HFFc6 (cell line): ENCODE measurements at regions not wholly inside any gene's neighbourhood (a gene's known extent, or its start where the extent isn't known, plus 50 kb on each side); places are given as distances from the start of the nearest gene placed in this dataset.

ENCODE experiments used
- DNase-seq: peaks from one replicate; pipeline ENCODE4 v3.0.0-alpha.2; 2018
- H3K27ac Mint-ChIP-seq: 2 replicates; pipeline ENCODE4 v1.8.0; 2020; ENCODE audit warnings: mild to moderate bottlenecking, mixed read lengths
- H3K27me3 Mint-ChIP-seq: 2 replicates; pipeline ENCODE4 v1.8.0; 2021; ENCODE audit warnings: mild to moderate bottlenecking, moderate library complexity, mixed read lengths; ENCODE audit not compliant: insufficient read depth
- H3K36me3 Mint-ChIP-seq: 2 replicates; pipeline ENCODE4 v1.8.0; 2021; ENCODE audit warnings: low read depth, mixed read lengths
- H3K4me1 Mint-ChIP-seq: 2 replicates; pipeline ENCODE4 v1.8.0; 2020; ENCODE audit warnings: low read depth, mixed read lengths
- H3K4me3 Mint-ChIP-seq: 2 replicates; pipeline ENCODE4 v1.8.0; 2020; ENCODE audit warnings: mild to moderate bottlenecking, moderate library complexity, mixed read lengths
- H3K9me3 Mint-ChIP-seq: 2 replicates; pipeline ENCODE4 v1.8.0; 2020; ENCODE audit warnings: mild to moderate bottlenecking, mixed read lengths
- CTCF ChIP-seq: fragments of 200-600 bp; sonication (generic); IDR thresholded peaks from 2 replicates; pipeline ENCODE4 v1.5.0; 2021; ENCODE audit warnings: antibody characterized with exemption, mild to moderate bottlenecking

GRCh38 chr20:24211972-24212371 lies 223.4 kb upstream of the GGTLC1 start:
- Mint-ChIP-seq H3K9me3 (peaks cover 18% of the 10 kb centered on the region), H3K4me3 (no peak overlapping the region), H3K36me3 (peaks cover 12% of the 10 kb centered on the region; the same call in 1 of the 2 replicates), H3K4me1 (no peaks in the 10 kb centered on the region), H3K27me3 (peaks cover 4% of the 10 kb centered on the region), H3K27ac (no peak overlapping the region)
- DNase-seq = no peak
- TF ChIP-seq CTCF = no peak

- Mint-ChIP-seq H3K4me3 (no peak overlapping the region), H3K36me3 (peaks cover 12% of the 10 kb centered on the region; the same call in 1 of the 2 replicates), H3K4me1 (no peaks in the 10 kb centered on the region), H3K27me3 (peaks cover 6% of the 10 kb centered on the region), H3K9me3 (peaks cover 18% of the 10 kb centered on the region), H3K27ac (no peak overlapping the region)
- no peak for TF ChIP-seq CTCF
- no peak for DNase-seq
These were observed 221.8 kb upstream of the GGTLC1 start for GRCh38 chr20:24210356-24210755.

- TF ChIP-seq CTCF = no peak
- Mint-ChIP-seq H3K4me3 (no peak overlapping the region), H3K27me3 (peaks cover 7% of the 10 kb centered on the region; the same call in 1 of the 2 replicates), H3K27ac (no peak overlapping the region), H3K36me3 (peaks cover 12% of the 10 kb centered on the region; the same call in 1 of the 2 replicates), H3K4me1 (no peaks in the 10 kb centered on the region), H3K9me3 (peaks cover 18% of the 10 kb centered on the region)
- DNase-seq = no peak
These were observed 220.1 kb upstream of the GGTLC1 start for GRCh38 chr20:24208652-24209051.

GRCh38 chr20:24207803-24208300 lies 219.3 kb upstream of the GGTLC1 start:
- no peak for DNase-seq
- Mint-ChIP-seq H3K4me3 (no peak overlapping the region), H3K27ac (no peak overlapping the region), H3K36me3 (peaks cover 12% of the 10 kb centered on the region; the same call in 1 of the 2 replicates), H3K9me3 (peaks cover 18% of the 10 kb centered on the region), H3K27me3 (peaks cover 7% of the 10 kb centered on the region; the same call in 1 of the 2 replicates), H3K4me1 (no peaks in the 10 kb centered on the region)
- TF ChIP-seq CTCF = no peak

GRCh38 chr20:24206995-24207394 lies 218.4 kb upstream of the GGTLC1 start:
- Mint-ChIP-seq H3K27ac (no peak overlapping the region), H3K27me3 (peaks cover 7% of the 10 kb centered on the region; the same call in 1 of the 2 replicates), H3K4me3 (no peak overlapping the region), H3K9me3 (peaks cover 18% of the 10 kb centered on the region), H3K4me1 (no peaks in the 10 kb centered on the region), H3K36me3 (peaks cover 12% of the 10 kb centered on the region; the same call in 1 of the 2 replicates)
- TF ChIP-seq CTCF = no peak
- DNase-seq = no peak
